Erythroblast (primary cell): ENCODE measurements at regions not wholly inside any gene's neighbourhood (a gene's known extent, or its start where the extent isn't known, plus 50 kb on each side); places are given as distances from the start of the nearest gene placed in this dataset.

ENCODE experiments used
- DNase-seq, 2 experiments: peaks; one replicate each; lab custom pipeline; 2025; lab: John Stamatoyannopoulos, UW
- GATA1 ChIP-seq: IDR thresholded peaks from 2 replicates; pipeline ENCODE4 v1.6.1; 2011; ENCODE audit warnings: low read depth, mild to moderate bottlenecking, control low read depth, low read length, moderate library complexity
- POLR2A ChIP-seq: IDR thresholded peaks from 2 replicates; pipeline ENCODE4 v1.6.1; 2011; ENCODE audit warnings: mild to moderate bottlenecking, low read length

DNA sequence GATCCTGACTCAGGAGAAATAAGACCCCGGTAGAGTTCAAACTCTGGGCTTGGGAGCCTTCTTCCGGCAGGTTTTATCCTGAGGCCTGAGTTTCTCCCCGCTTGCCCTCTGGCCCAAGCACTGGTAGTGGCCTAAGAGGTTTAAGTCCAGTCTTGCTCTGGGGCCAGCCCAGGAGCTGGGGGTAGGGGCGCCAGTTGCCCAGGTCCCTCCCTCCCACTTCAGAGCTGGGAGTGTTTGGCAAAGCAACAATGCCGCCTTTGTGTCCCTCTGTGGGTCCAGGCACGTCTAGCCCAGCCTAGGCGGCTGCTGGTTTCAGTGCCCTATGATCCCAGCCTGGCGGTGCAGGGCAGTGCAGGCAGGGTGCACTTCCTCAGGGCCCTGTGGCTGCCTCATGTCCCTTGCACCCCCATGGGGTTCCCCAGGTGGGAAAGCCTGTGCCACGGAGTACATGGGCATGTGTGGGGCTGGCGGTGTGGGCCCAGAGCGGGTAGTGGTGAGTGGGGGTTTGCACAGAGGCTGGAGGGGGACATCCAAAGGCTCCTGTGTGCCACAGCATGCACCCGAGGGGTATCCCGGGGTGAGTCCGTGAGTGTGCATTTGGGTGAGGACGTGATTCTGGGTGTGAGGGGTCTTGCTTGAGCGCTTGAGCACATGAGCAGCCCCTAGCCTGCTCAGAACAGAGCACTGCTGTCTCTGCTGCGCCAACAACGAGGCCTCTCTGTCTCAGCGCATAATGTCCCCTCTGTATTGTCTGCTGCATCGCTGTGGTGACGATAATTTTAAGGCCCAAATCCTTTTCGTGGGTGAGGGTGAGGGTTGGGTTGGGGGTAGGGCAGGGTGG, 61.7 kb upstream of the PSD2 start:
- DNase-seq = no peak
- TF ChIP-seq GATA1 (no peak), POLR2A (no peak)

DNA sequence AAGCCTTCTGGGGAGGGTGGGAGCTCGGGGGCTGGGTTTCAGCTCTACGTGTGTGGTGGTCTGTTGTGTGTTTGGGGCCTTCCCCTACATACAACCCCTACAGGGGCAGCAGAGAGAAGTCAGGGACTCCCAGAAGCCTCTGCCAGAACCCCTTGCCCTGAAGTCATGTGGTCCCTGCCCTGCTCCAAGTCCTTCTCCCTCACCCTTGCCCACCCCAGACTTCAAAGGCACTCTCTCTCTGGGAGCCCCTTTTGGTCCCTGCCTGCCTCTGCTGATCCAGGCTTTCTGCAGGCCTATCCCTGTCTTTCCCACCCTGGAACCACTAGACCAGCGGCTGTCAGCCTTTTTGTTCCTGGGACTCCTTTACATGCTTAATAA, 61.1 kb upstream of the PSD2 start:
- TF ChIP-seq GATA1 (no peak), POLR2A (no peak)
- no peak for DNase-seq

DNA sequence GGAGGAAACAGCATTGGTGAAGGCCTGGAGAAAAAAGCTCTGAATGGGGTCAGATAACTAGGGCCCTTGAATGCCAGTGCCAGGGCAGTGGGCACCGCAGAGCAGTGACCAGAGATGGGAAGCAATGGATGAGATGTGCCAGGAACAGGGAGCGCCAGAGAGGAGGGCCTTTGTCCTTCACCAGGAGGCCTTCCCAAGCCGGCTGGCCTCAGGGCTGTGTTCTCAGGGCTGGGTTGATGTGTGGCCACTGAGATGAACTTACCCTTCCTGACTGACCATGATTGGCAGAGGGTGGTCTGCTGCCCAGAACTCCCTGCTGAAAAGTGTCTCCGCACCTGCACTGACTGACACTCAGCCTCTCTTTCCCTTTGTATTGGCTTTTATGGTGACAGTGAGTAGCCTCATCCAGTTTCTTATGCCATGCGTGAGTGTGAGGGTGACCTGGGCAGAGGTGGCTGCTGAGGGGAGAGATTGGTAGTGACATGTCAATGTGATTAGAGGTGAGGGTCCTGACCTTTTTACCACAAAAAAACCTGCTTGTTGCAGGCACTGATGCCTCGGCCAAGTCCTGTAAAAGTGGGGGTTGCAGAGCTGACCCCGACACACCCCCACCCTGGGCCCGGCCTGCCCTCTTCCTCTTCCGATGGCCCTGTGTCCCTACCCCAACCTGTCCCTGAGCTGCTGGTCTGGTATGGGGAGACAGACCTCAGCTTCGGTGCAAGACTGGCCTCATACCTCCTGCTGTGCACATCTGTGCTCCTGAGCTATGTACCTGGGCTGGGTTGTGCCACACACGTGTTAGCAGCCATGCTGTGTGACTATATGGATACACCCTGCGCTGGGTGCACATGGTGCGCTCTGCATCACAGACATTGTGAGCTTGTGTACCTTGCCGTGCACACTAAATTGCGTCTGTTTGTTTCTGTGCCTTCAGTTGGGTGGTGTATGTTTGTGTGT, 57.1 kb upstream of the PSD2 start:
- DNase-seq = no peak
- TF ChIP-seq POLR2A = no peak
- TF ChIP-seq GATA1 = no peak

DNA sequence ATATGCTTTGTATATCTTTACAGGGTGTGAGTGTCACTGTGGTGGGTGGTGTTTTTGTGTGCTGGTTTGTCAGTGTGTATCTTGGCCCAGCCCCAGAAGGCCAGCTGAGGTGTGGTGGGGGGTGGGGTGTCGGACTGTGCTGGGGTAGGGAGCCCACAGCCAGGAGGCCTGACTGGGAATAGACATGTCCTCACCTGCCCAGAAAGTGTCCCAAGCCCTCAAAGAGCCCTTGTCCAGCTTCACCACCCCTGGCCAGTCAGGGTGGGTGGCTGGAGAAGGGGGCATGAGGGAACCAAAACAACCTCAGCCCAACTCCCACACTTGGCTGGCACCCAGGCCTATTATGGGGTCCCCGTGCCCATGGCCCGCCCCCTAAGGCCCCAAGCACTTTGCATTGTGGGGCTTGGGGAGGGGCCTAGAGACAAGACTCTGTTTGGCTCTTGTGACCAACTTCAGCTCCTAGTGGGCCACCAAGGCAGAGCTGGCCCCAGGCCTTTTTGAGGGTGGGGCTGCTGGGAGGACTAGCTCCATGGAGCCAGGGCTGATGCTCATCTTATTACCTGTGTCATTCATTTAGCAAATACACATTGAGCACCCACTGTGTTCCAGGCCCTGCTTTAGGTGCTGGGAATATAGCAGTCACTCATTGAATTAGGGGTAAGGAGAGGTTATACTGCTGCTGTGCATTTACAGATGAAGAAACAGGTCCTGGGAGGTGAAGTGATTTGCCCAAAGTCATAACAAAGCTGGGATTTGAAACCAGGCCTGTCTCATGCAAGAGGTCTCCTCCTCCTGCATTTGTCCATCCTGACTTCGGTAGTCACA, 56.2 kb upstream of the PSD2 start:
- TF ChIP-seq GATA1 = no peak
- TF ChIP-seq POLR2A = no peak
- no peak for DNase-seq

DNA sequence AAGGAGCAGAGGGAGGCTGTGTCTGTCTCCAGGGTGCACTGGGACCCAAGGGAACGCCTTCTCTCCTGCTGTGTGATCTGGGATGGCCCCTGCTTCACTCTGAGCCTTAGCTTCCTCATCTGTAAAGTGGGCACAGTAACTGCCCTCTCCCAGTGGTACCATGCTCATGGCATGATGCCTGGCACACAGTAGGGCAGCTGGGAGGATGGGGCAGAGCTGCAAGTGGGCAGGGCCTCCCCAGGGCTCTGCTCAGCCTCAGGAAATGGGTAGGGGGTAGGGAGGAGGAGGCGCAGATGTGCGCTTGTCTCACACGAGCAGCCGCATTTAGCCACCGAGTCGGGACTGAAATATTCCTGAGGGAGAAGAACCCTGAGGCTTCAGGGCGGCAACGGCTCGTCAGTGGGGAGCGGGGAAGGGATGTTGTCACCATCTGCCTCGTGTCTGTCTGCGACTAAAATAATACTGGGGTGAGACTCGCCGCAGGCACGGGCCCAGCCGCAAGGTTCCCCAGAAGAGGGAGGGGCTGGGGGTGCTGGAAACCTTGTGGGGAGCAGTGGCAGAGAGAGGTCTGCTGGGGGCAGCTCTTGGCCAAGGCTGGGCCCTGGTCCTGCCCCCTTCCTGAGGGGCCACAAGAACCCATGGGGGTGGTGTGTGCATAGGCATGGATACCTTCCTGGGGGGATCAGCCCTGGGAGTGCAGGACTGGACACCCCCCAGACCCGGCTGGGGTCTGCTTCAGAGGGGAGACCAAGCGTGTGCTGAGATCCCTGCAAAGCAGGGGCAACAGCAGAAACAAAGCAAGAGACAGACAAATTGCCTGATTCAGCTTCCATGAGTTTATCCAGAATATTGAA, 55.2 kb upstream of the PSD2 start:
- DNase-seq = no peak
- TF ChIP-seq POLR2A (no peak), GATA1 (no peak)

DNA sequence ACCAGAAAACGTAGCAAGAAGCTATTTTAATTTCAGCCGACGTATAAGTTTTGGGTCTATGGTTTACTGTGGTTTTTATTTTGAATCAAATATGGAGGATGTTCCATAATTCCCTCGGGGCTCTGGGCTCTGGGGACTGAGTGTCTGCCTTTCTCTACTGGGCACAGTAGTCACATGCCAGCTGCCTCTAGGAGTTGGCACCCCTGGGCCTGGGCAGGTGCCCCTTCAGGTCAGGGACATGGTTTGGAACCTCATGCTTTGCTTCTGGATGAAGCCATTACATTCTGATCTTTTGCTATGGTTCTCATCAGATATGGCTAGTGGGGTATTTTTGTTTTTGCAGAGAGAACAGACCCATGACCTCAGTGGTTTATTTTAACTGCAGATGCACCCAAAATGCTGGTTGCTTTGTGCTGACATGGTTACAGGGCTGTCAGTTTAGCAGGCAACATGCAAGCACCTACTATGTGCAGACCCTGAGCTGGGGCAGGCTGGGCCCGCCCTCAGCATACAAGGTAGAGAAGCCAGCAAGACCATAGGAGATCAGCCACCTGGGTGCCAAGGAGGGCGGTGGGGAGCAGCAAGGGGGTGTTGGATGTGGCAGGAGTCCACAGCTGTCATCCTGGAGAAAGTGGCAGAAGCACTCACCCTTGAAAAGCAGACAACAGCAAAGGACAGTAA, 54.5 kb upstream of the PSD2 start:
- DNase-seq = no peak
- TF ChIP-seq POLR2A = no peak
- TF ChIP-seq GATA1 = no peak

DNA sequence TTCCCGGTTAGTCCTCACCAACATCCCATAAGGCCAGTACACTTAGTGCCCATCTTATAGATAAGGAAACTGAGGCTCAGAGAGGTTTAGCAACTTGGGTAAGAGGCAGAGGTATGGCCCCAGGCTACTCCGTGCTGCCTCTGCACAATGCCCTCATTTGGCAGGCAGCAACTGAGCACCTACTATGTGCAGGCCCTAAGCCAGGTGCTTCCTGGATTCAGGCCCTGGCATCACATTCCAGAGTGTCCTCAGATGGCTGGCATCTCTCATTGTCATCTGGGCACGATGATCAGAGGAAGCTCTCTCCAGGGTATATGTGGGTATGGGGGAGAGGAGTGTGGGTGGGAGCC, 53.8 kb upstream of the PSD2 start:
- TF ChIP-seq GATA1 (no peak), POLR2A (no peak)
- no peak for DNase-seq

DNA sequence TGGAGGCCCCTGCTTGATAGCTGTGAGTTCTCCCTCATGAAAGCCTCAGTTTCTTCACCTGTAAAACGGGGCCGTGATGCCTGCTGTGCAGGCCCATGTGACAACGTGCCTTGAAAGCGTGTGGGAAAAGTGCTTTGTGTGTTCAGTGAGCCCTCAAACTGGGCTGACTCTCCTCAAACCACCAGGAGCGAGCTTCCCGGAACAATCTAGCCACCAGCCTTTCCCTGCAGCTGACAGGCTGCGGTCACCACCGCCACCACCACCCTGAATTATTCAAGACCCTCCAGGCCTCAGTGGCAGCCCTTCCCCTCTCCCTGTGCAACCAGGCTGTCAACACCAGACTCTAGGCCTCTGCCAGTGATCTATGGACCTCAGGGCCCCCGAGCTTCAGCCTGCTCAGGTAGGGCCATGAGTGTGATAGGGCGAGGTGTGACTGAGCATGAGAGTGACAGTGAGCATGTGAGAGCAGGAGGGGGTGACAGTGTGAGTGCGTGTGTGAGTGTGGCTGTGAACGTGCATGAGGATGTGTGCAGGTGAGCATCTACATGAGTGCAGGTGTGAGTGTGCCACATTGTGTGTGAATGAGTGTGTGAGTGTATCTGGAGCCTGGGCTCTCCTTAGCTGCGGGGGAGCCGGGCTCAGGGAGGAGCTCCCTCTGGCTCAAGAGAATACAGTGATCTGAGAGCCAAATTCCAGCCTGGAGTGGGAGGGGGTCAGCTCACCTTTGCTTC, 53.3 kb upstream of the PSD2 start:
- TF ChIP-seq GATA1 (no peak), POLR2A (no peak)
- no peak for DNase-seq

DNA sequence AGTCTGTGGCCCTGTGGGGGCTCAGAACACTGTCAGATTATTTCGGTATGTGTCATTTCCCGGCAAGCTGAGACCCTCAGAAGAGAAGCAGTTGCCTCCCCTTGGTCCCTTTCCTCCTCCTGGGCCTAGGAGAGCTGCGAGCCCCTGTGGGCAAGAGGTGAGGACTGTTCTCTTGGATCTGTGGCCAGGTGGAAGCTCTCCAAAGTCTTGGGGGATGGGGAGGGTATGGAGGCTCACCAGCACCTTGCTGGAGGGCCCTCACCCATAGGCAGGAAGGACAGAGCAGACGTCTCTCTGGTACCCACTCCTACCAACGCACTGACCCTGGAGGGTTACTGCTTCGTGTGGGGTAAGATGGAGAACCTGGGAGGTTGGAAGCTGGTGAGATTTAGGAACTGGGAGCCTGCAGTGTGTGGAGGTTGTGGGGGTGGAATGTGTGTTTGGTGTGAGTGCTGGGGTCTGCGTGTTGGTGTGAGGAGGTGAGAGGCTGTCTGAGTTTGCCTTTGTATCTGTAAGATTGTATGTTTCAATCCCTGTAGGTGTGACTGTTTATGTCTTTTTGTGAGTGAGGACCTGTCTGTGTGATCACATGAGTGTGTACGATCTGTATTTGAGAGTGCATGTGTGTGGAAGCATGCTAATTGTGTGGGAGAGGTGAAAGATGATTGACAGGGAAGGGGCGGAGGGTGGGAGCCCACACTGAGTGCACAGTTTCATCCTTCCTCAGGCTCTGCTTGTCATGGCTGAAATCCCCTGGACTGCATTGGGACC, 52.4 kb upstream of the PSD2 start:
- TF ChIP-seq POLR2A (no peak), GATA1 (no peak)
- no peak for DNase-seq

DNA sequence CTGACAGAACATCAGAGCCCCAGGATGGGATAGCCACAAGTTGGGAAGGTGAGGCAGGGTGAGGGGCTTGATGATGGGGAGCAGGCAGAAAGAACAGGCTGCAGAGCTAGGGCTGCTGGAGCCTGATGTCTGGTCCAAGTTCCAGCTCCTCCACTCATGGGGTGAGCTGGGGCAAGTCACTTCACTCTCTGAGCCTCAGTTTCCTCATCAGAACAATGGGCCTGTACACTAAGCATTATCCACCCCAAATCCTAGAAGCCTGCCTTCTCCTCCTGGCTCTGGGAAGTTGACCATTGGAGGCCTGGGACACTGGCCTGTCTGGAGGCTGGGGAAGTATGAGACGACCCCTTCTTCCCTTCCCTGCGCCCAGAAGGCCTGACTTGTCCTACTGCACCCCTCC, 51.8 kb upstream of the PSD2 start:
- TF ChIP-seq GATA1 (no peak), POLR2A (no peak)
- DNase-seq = no peak
